Activated naive CD4-positive, alpha-beta T cell treated with anti-CD3 and anti-CD28 coated beads, Interleukin-2, amount 10 ng/mL, durations not matched to agents 7 days and 5 days (primary cell): ENCODE measurements at regions not wholly inside any gene's neighbourhood (a gene's known extent, or its start where the extent isn't known, plus 50 kb on each side); places are given as distances from the start of the nearest gene placed in this dataset.

Experiments
- CTCF ChIA-PET: fragments of 350-600 bp; sonication (Branson Sonifier 250); formaldehyde crosslinking; loops from one replicate; lab custom pipeline; 2021; ENCODE audit warnings: antibody characterized with exemption; lab: Charles Lee
- DNase-seq: peaks from one replicate; pipeline ENCODE4 v3.0.0-alpha.2; 2020
- H3K27ac Mint-ChIP-seq: one replicate; pipeline ENCODE4 v1.8.0; 2021; ENCODE audit warnings: mild to moderate bottlenecking, moderate library complexity, mixed read lengths
- H3K27me3 Mint-ChIP-seq: one replicate; pipeline ENCODE4 v1.8.0; 2021; ENCODE audit warnings: mild to moderate bottlenecking, mixed read lengths
- H3K36me3 Mint-ChIP-seq: one replicate; pipeline ENCODE4 v1.8.0; 2021; ENCODE audit warnings: mixed read lengths
- H3K4me1 Mint-ChIP-seq: one replicate; pipeline ENCODE4 v1.8.0; 2021; ENCODE audit warnings: mixed read lengths
- H3K4me3 Mint-ChIP-seq: one replicate; pipeline ENCODE4 v1.8.0; 2021; ENCODE audit warnings: mild to moderate bottlenecking, moderate library complexity, mixed read lengths
- H3K9me3 Mint-ChIP-seq: one replicate; pipeline ENCODE4 v1.8.0; 2021; ENCODE audit warnings: mixed read lengths

GRCh38 chr5:107058803-107059202 is 611.9 kb downstream of the EFNA5 start:
- no peak overlapping the region for H3K4me3 Mint-ChIP-seq
- no peak overlapping the region for H3K27ac Mint-ChIP-seq
- H3K4me1 Mint-ChIP-seq = no peaks in the 10 kb centered on the region
- H3K27me3 Mint-ChIP-seq = no peaks in the 10 kb centered on the region
- H3K36me3 Mint-ChIP-seq = no peaks in the 10 kb centered on the region
- no peaks in the 10 kb centered on the region for H3K9me3 Mint-ChIP-seq
- CTCF ChIA-PET = no interaction called here
- DNase-seq = no peak

GRCh38 chr5:107058235-107058634 is 612.5 kb downstream of the EFNA5 start:
- Mint-ChIP-seq H3K36me3 (no peaks in the 10 kb centered on the region), H3K4me3 (no peak overlapping the region), H3K27me3 (no peaks in the 10 kb centered on the region), H3K4me1 (no peaks in the 10 kb centered on the region), H3K9me3 (no peaks in the 10 kb centered on the region), H3K27ac (no peak overlapping the region)
- DNase-seq = no peak
- CTCF ChIA-PET = no interaction called here

- Mint-ChIP-seq H3K4me3 (no peak overlapping the region), H3K9me3 (no peaks in the 10 kb centered on the region), H3K27ac (no peak overlapping the region), H3K36me3 (no peaks in the 10 kb centered on the region), H3K4me1 (no peaks in the 10 kb centered on the region), H3K27me3 (no peaks in the 10 kb centered on the region)
- no peak for DNase-seq
- CTCF ChIA-PET = no interaction called here
Measured at GRCh38 chr5:107056278-107056677, 614.5 kb downstream of the EFNA5 start.

- H3K27me3 Mint-ChIP-seq = no peaks in the 10 kb centered on the region
- no peaks in the 10 kb centered on the region for H3K4me1 Mint-ChIP-seq
- H3K4me3 Mint-ChIP-seq = no peak overlapping the region
- no peak for DNase-seq
- no peak overlapping the region for H3K27ac Mint-ChIP-seq
- no peaks in the 10 kb centered on the region for H3K36me3 Mint-ChIP-seq
- H3K9me3 Mint-ChIP-seq = peaks cover 2% of the 10 kb centered on the region
- CTCF ChIA-PET = interaction anchor here (0.6 kb wide), 1 partner anchor 936 kb away, joined by 3 read pairs; no protein-coding TSS in a partner anchor
Measured at GRCh38 chr5:107047048-107047447, 623.7 kb downstream of the EFNA5 start.

- H3K27ac Mint-ChIP-seq = no peak overlapping the region
- H3K4me3 Mint-ChIP-seq = no peak overlapping the region
- no peaks in the 10 kb centered on the region for H3K4me1 Mint-ChIP-seq
- H3K27me3 Mint-ChIP-seq = no peaks in the 10 kb centered on the region
- DNase-seq = no peak
- no peaks in the 10 kb centered on the region for H3K36me3 Mint-ChIP-seq
- no peaks in the 10 kb centered on the region for H3K9me3 Mint-ChIP-seq
- CTCF ChIA-PET = no interaction called here
Measured at GRCh38 chr5:107043665-107044064, 627.1 kb downstream of the EFNA5 start.

GRCh38 chr5:107040907-107041306 is 629.8 kb downstream of the EFNA5 start:
- Mint-ChIP-seq H3K27ac (no peak overlapping the region), H3K4me3 (no peak overlapping the region), H3K4me1 (no peaks in the 10 kb centered on the region), H3K9me3 (no peaks in the 10 kb centered on the region), H3K36me3 (no peaks in the 10 kb centered on the region), H3K27me3 (no peaks in the 10 kb centered on the region)
- DNase-seq = no peak
- CTCF ChIA-PET = no interaction called here

GRCh38 chr5:107032629-107033028 is 638.1 kb downstream of the EFNA5 start:
- Mint-ChIP-seq H3K4me3 (no peak overlapping the region), H3K36me3 (no peaks in the 10 kb centered on the region), H3K27ac (no peak overlapping the region), H3K4me1 (no peaks in the 10 kb centered on the region), H3K9me3 (no peaks in the 10 kb centered on the region), H3K27me3 (no peaks in the 10 kb centered on the region)
- CTCF ChIA-PET = no interaction called here
- no peak for DNase-seq

- CTCF ChIA-PET = no interaction called here
- no peak overlapping the region for H3K4me3 Mint-ChIP-seq
- H3K4me1 Mint-ChIP-seq = no peaks in the 10 kb centered on the region
- no peaks in the 10 kb centered on the region for H3K27me3 Mint-ChIP-seq
- H3K9me3 Mint-ChIP-seq = no peaks in the 10 kb centered on the region
- no peaks in the 10 kb centered on the region for H3K36me3 Mint-ChIP-seq
- H3K27ac Mint-ChIP-seq = no peak overlapping the region
- DNase-seq = no peak
Measured at GRCh38 chr5:107028938-107029337, 641.8 kb downstream of the EFNA5 start.

GRCh38 chr5:107025712-107026497 is 644.8 kb downstream of the EFNA5 start:
- no peak overlapping the region for H3K27ac Mint-ChIP-seq
- H3K36me3 Mint-ChIP-seq = no peaks in the 10 kb centered on the region
- CTCF ChIA-PET = no interaction called here
- no peaks in the 10 kb centered on the region for H3K9me3 Mint-ChIP-seq
- H3K4me3 Mint-ChIP-seq = no peak overlapping the region
- no peak for DNase-seq
- H3K27me3 Mint-ChIP-seq = no peaks in the 10 kb centered on the region
- no peaks in the 10 kb centered on the region for H3K4me1 Mint-ChIP-seq

- no peak for DNase-seq
- H3K4me1 Mint-ChIP-seq = no peaks in the 10 kb centered on the region
- H3K36me3 Mint-ChIP-seq = no peaks in the 10 kb centered on the region
- CTCF ChIA-PET = no interaction called here
- no peak overlapping the region for H3K27ac Mint-ChIP-seq
- H3K27me3 Mint-ChIP-seq = no peaks in the 10 kb centered on the region
- H3K4me3 Mint-ChIP-seq = no peak overlapping the region
- H3K9me3 Mint-ChIP-seq = no peaks in the 10 kb centered on the region
Measured at GRCh38 chr5:107023732-107024131, 647.0 kb downstream of the EFNA5 start.

- Mint-ChIP-seq H3K4me1 (no peaks in the 10 kb centered on the region), H3K36me3 (no peaks in the 10 kb centered on the region), H3K27me3 (no peaks in the 10 kb centered on the region), H3K9me3 (peaks cover 2% of the 10 kb centered on the region), H3K4me3 (no peak overlapping the region), H3K27ac (no peak overlapping the region)
- CTCF ChIA-PET = no interaction called here
- DNase-seq = no peak
Measured at GRCh38 chr5:107021575-107021974, 649.2 kb downstream of the EFNA5 start.

- CTCF ChIA-PET = no interaction called here
- Mint-ChIP-seq H3K4me3 (no peak overlapping the region), H3K36me3 (no peaks in the 10 kb centered on the region), H3K9me3 (peaks cover 2% of the 10 kb centered on the region), H3K27ac (no peak overlapping the region), H3K4me1 (no peaks in the 10 kb centered on the region), H3K27me3 (no peaks in the 10 kb centered on the region)
- DNase-seq = no peak
Measured at GRCh38 chr5:107020626-107021025, 650.1 kb downstream of the EFNA5 start.

- Mint-ChIP-seq H3K36me3 (no peaks in the 10 kb centered on the region), H3K4me3 (no peak overlapping the region), H3K27me3 (no peaks in the 10 kb centered on the region), H3K4me1 (no peaks in the 10 kb centered on the region), H3K9me3 (peaks cover 2% of the 10 kb centered on the region), H3K27ac (no peak overlapping the region)
- no peak for DNase-seq
- CTCF ChIA-PET = no interaction called here
Measured at GRCh38 chr5:107017616-107018015, 653.1 kb downstream of the EFNA5 start.

- Mint-ChIP-seq H3K4me3 (no peak overlapping the region), H3K27me3 (no peaks in the 10 kb centered on the region), H3K36me3 (no peaks in the 10 kb centered on the region), H3K4me1 (no peaks in the 10 kb centered on the region), H3K9me3 (no peaks in the 10 kb centered on the region), H3K27ac (no peak overlapping the region)
- CTCF ChIA-PET = no interaction called here
- DNase-seq = no peak
Measured at GRCh38 chr5:107012371-107012770, 658.4 kb downstream of the EFNA5 start.

GRCh38 chr5:107011605-107012004 is 659.1 kb downstream of the EFNA5 start:
- no peaks in the 10 kb centered on the region for H3K9me3 Mint-ChIP-seq
- CTCF ChIA-PET = no interaction called here
- H3K4me3 Mint-ChIP-seq = no peak overlapping the region
- no peak overlapping the region for H3K27ac Mint-ChIP-seq
- no peak for DNase-seq
- no peaks in the 10 kb centered on the region for H3K27me3 Mint-ChIP-seq
- H3K4me1 Mint-ChIP-seq = no peaks in the 10 kb centered on the region
- H3K36me3 Mint-ChIP-seq = no peaks in the 10 kb centered on the region
